Naive thymus-derived CD8-positive, alpha-beta T cell (primary cell): ENCODE measurements at regions not wholly inside any gene's neighbourhood (a gene's known extent, or its start where the extent isn't known, plus 50 kb on each side); places are given as distances from the start of the nearest gene placed in this dataset.
A peak's percentile ranks its signal among the peaks of the same experiment; 100 is the strongest.

ENCODE experiments used
- ATAC-seq, 2 donors: fragments of 150-1000 bp; cut with Tn5 transposase in 1 of 2; sonication (Bioruptor Pico), chemical (Tn5 transposase) in 1 of 2; 1 replicate in 1 of 2; 2 replicates in 1 of 2; pipeline ENCODE4 v1.10.0; 2021; ENCODE audit warnings: mild to moderate bottlenecking in 2 of 2, moderate library complexity in 2 of 2
- POLR2A ChIA-PET: fragments of 350-600 bp; sonication (Branson Sonifier 250); formaldehyde crosslinking; loops from one replicate; lab custom pipeline; 2021; ENCODE audit warnings: antibody characterized with exemption; lab: Charles Lee
- DNase-seq, 10 donors: peaks; one replicate each; pipeline versions ENCODE4 v3.0.0 to v3.0.0-alpha.2; 2020 to 2022
- H3K27ac Mint-ChIP-seq, 10 donors: one replicate each; pipeline ENCODE4 v1.8.0; 2020 to 2022; ENCODE audit warnings: mild to moderate bottlenecking in 10 of 10, mixed read lengths in 10 of 10, moderate library complexity in 4 of 10, inconsistent platforms in 1 of 10
- H3K27me3 Mint-ChIP-seq, 5 donors: one replicate each; pipeline ENCODE4 v1.8.0; 2021 to 2022; ENCODE audit warnings: mixed read lengths in 5 of 5
- H3K36me3 Mint-ChIP-seq, 3 donors: one replicate each; pipeline ENCODE4 v1.8.0; 2020 to 2022; ENCODE audit warnings: mixed read lengths in 3 of 3, mild to moderate bottlenecking in 2 of 3, inconsistent platforms in 1 of 3
- H3K4me1 Mint-ChIP-seq, 4 donors: one replicate each; pipeline ENCODE4 v1.8.0; 2021 to 2022; ENCODE audit warnings: mixed read lengths in 4 of 4
- H3K4me3 Mint-ChIP-seq, 10 donors: one replicate each; pipeline ENCODE4 v1.8.0; 2020 to 2022; ENCODE audit warnings: mild to moderate bottlenecking in 10 of 10, mixed read lengths in 10 of 10, moderate library complexity in 6 of 10, inconsistent platforms in 1 of 10
- H3K9me3 Mint-ChIP-seq, 9 donors: one replicate each; pipeline ENCODE4 v1.8.0; 2020 to 2022; ENCODE audit warnings: mixed read lengths in 9 of 9, mild to moderate bottlenecking in 3 of 9, inconsistent platforms in 1 of 9, moderate library complexity in 1 of 9

DNA sequence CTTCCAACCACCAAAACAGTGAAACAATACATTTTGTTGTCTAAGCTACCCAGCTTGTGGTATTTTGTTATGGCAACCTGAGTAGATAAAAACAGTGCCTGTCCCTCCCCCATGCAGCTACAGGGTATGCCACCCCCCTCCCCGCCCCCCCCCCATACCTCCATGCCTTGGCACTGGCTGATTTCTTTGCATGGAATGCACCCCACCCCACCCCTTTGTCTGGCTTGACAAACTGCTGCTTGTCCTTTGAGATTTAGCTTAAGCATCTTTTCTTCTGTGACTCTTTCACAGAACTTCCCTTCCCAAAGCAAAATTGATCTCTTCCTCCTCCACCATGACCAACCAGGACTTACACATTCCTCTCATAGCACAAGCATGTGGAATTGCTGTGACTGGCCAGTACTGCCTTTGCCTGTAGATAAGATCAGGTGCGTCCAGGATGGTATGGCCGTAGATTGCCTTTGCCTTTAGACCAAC, 64.6 kb upstream of the ADGRF1 start:
- Mint-ChIP-seq H3K27me3 (peaks cover 0 to 14% (median 3%) of the 10 kb centered on the region in 5 donors), H3K36me3 (no peaks in the 10 kb centered on the region), H3K4me1 (no peaks in the 10 kb centered on the region), H3K9me3 (no peaks in the 10 kb centered on the region), H3K27ac (peak overlapping the region in 1 of 10 donors; percentile 61), H3K4me3 (no peak overlapping the region)
- POLR2A ChIA-PET = no interaction called here
- ATAC-seq (no peak), DNase-seq (no peak)

DNA sequence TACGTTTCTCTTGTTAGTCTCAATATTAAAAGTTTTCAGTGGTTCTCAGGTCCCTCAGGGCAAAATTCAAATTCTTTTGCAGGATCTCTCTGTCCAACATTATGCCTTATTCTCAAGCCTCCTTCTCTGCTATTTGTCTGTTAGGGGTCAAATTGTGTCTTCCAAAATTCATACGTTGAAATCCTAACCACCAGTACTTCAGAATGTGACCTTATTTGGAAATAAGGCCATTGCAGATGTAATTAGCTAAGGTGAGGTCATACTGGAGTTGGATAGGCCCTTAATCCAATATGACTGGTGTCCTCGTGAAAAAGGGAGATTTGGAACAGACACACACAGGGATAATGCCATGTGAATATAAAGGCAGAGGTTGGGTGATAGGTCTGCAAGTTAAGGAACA, 64.1 kb upstream of the ADGRF1 start:
- DNase-seq (no peak), ATAC-seq (no peak)
- Mint-ChIP-seq H3K9me3 (no peaks in the 10 kb centered on the region), H3K27me3 (peaks cover 0 to 14% (median 3%) of the 10 kb centered on the region in 5 donors), H3K36me3 (no peaks in the 10 kb centered on the region), H3K4me3 (no peak overlapping the region), H3K27ac (no peak overlapping the region), H3K4me1 (no peaks in the 10 kb centered on the region)
- POLR2A ChIA-PET = no interaction called here

- Mint-ChIP-seq H3K4me3 (no peak overlapping the region), H3K9me3 (no peaks in the 10 kb centered on the region), H3K36me3 (no peaks in the 10 kb centered on the region), H3K4me1 (no peaks in the 10 kb centered on the region), H3K27me3 (peaks cover 0 to 14% (median 3%) of the 10 kb centered on the region in 5 donors), H3K27ac (no peak overlapping the region)
- no peak for DNase-seq
- ATAC-seq = no peak
- POLR2A ChIA-PET = no interaction called here
Observed at GRCh38 chr6:47105469-47106178, 63.5 kb upstream of the ADGRF1 start.

DNA sequence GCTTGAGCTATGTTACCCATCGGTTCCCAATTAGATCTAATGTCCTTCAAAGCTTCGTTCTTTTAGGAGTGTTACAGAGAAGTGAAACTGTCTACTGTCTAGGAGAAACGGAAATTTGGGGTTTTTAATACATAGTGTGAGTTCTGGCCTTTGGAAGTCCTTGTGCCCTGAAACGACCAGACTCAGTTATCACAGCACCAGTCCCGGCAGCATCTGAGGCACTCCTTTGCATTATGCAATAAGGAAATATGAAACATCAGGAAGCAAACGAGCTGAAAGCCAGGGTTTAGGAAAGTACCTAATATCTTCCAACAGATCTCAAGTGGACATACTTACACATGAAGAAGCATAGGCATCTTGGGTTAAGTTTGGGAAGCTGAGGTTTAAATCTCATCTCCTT, 61.8 kb upstream of the ADGRF1 start:
- ATAC-seq = no peak
- Mint-ChIP-seq H3K4me3 (no peak overlapping the region), H3K27me3 (peaks cover 0 to 14% (median 3%) of the 10 kb centered on the region in 5 donors), H3K27ac (no peak overlapping the region), H3K9me3 (no peaks in the 10 kb centered on the region), H3K36me3 (no peaks in the 10 kb centered on the region), H3K4me1 (no peaks in the 10 kb centered on the region)
- POLR2A ChIA-PET = interaction anchor here (0.7 kb wide), 1 partner anchor 704 kb away, joined by 5 read pairs; no protein-coding TSS in a partner anchor
- no peak for DNase-seq

GRCh38 chr6:47102331-47102730, 60.2 kb upstream of the ADGRF1 start:
- H3K4me3 Mint-ChIP-seq = no peak overlapping the region
- ATAC-seq (no peak), DNase-seq (no peak)
- H3K27me3 Mint-ChIP-seq = peaks cover 0 to 3% (median 0%) of the 10 kb centered on the region in 5 donors
- no peaks in the 10 kb centered on the region for H3K36me3 Mint-ChIP-seq
- H3K27ac Mint-ChIP-seq = no peak overlapping the region
- POLR2A ChIA-PET = no interaction called here
- no peaks in the 10 kb centered on the region for H3K9me3 Mint-ChIP-seq
- H3K4me1 Mint-ChIP-seq = no peaks in the 10 kb centered on the region

DNA sequence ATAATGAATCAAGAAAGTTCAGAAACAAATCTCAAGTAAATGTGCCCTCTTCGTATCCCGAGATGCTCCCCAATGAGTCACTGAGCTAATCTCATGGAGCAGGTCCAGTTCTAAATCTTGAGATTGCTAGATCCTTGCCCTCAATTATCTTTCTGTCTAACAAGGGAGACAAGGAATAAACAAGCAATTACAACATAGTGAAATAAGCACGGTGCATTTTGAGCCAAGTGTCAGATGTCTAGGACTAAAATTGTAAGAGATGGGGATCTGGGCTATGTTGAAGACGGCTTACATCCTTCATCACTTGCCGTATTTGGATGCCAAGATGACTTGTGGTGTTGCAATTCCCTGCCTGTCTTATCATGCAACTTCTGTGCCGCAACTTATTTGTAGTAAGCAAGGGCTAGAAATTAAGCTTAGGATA, 56.5 kb upstream of the ADGRF1 start:
- DNase-seq = no peak
- peaks cover 0 to 6% (median 2%) of the 10 kb centered on the region in 5 donors for H3K27me3 Mint-ChIP-seq
- POLR2A ChIA-PET = no interaction called here
- no peak overlapping the region for H3K27ac Mint-ChIP-seq
- no peak for ATAC-seq
- H3K9me3 Mint-ChIP-seq = no peaks in the 10 kb centered on the region
- no peak overlapping the region for H3K4me3 Mint-ChIP-seq
- no peaks in the 10 kb centered on the region for H3K4me1 Mint-ChIP-seq
- H3K36me3 Mint-ChIP-seq = no peaks in the 10 kb centered on the region

- H3K27me3 Mint-ChIP-seq = peaks cover 0 to 10% (median 0%) of the 10 kb centered on the region in 5 donors
- H3K36me3 Mint-ChIP-seq = no peaks in the 10 kb centered on the region
- H3K4me3 Mint-ChIP-seq = no peak overlapping the region
- no peaks in the 10 kb centered on the region for H3K4me1 Mint-ChIP-seq
- no peaks in the 10 kb centered on the region for H3K9me3 Mint-ChIP-seq
- H3K27ac Mint-ChIP-seq = no peak overlapping the region
- ATAC-seq (peak; percentile 61 to 86), DNase-seq (peak in 9 of 10 donors; percentile 9 to 70 (median 40))
- POLR2A ChIA-PET = no interaction called here
Observed at GRCh38 chr6:47097092-47097945, 55.2 kb upstream of the ADGRF1 start.

DNA sequence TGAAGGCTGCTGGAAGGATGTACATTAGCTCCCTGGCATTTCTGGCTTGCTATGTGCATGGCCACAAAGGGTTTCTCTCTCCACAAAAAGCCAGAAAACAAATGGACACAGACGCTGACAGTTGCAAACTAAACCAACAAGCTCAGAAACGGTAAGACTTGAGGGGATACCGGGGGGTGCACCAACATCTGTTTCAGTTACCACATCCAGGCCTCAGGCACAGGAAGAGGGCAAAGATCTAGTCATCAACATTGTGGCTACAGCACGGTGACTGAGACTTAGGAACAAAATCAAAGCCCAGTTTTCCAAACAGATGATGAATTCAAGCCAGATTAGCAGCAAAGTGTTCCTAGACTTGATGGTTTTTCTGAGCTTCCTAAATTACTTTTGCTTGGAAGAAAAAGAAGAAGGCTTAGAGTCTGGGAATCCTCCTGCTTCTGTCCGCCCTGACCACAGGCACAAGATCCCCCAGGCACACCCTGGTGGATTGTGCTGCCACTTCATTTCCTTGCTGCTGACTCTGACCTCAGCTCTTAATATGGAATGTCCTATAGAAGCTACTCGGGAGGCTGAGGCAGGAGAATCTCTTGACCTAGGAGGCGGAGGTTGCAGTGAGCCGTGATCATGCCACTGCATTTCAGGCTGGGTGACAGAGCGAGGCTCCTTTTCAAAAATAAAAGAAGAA, 54.2 kb upstream of the ADGRF1 start:
- H3K9me3 Mint-ChIP-seq = no peaks in the 10 kb centered on the region
- H3K27ac Mint-ChIP-seq = no peak overlapping the region
- ATAC-seq = no peak
- H3K27me3 Mint-ChIP-seq = peaks cover 0 to 10% (median 0%) of the 10 kb centered on the region in 5 donors
- no peak for DNase-seq
- H3K4me1 Mint-ChIP-seq = no peaks in the 10 kb centered on the region
- no peaks in the 10 kb centered on the region for H3K36me3 Mint-ChIP-seq
- no peak overlapping the region for H3K4me3 Mint-ChIP-seq
- POLR2A ChIA-PET = no interaction called here

GRCh38 chr6:47094241-47094925, 52.3 kb upstream of the ADGRF1 start:
- DNase-seq = no peak
- Mint-ChIP-seq H3K4me3 (no peak overlapping the region), H3K27ac (no peak overlapping the region), H3K27me3 (peaks cover 0 to 10% (median 0%) of the 10 kb centered on the region in 5 donors), H3K4me1 (no peaks in the 10 kb centered on the region), H3K36me3 (no peaks in the 10 kb centered on the region), H3K9me3 (no peaks in the 10 kb centered on the region)
- ATAC-seq = no peak
- POLR2A ChIA-PET = no interaction called here

DNA sequence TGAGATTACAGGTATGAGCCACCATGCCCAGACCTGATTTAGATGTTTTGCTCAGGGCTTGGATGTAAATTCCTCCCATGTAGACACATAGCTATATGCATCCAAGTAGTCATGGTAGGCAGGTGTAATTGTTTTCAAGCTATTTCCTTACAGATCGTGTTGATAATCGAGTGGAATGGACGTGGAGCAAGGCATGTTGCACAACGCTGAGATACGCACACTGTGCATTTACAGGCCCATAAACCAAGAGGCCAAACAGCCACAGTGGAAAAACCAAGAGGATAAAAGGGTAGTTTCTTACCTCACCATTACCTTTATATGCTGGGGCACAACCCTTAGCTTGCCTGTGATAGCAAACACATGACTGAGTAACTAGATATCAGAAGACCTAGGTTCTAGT, 51.0 kb upstream of the ADGRF1 start:
- Mint-ChIP-seq H3K36me3 (no peaks in the 10 kb centered on the region), H3K4me3 (no peak overlapping the region), H3K27me3 (peaks cover 0 to 10% (median 0%) of the 10 kb centered on the region in 5 donors), H3K27ac (no peak overlapping the region), H3K4me1 (no peaks in the 10 kb centered on the region), H3K9me3 (no peaks in the 10 kb centered on the region)
- POLR2A ChIA-PET = no interaction called here
- ATAC-seq (no peak), DNase-seq (no peak)

DNA sequence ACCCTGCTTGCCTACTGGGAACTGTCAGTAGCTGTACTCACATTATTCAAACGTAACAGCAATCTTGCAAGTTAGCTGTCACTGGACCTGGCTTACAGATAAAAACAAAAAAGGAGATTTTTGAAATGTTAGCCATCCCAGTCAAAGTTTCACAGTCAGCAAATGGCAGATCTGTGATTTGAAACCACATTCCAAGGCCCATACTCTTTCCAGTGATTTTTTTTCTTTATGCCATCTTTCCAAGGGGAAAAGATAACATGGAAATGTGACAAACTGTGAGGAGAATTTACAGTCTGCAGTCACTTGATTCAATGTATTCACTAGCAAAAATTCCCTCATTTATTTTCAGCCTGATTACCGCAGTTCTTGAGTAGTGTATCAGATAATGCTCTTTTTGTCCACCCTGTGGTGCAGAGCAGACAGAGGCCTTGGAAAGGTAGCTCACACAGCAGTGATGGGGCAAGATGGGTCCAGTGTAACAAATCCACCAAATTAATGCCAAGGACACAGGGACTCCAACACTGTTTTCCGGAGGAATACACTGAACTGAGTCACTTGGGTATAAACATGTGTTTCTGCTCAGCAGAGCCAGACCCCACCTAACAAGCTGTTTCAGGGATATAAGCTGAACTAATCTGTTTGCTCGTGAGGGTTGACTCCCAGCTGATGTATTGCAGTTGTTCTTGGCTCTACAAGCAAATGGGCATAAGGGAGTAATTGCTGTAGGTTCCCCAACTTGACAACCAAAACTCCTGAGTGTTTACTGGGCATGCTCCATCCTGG, 49.9 kb upstream of the ADGRF1 start:
- no peak overlapping the region for H3K27ac Mint-ChIP-seq
- no peak for ATAC-seq
- no peaks in the 10 kb centered on the region for H3K9me3 Mint-ChIP-seq
- H3K36me3 Mint-ChIP-seq = no peaks in the 10 kb centered on the region
- no peaks in the 10 kb centered on the region for H3K4me1 Mint-ChIP-seq
- POLR2A ChIA-PET = no interaction called here
- no peak overlapping the region for H3K4me3 Mint-ChIP-seq
- DNase-seq = no peak
- H3K27me3 Mint-ChIP-seq = peaks cover 0 to 10% (median 0%) of the 10 kb centered on the region in 5 donors
